Fibroblast of the aortic adventitia (primary cell): ENCODE measurements at regions not wholly inside any gene's neighbourhood (a gene's known extent, or its start where the extent isn't known, plus 50 kb on each side); places are given as distances from the start of the nearest gene placed in this dataset.

Experiments
- DNase-seq: peaks from one replicate; pipeline ENCODE4 v3.0.0-alpha.2; 2010; ENCODE audit warnings: low read depth
- H3K4me3 ChIP-seq: 2 replicates; pipeline ENCODE4 v1.5.1; 2011; ENCODE audit warnings: low read depth, mild to moderate bottlenecking, control low read depth, low read length, moderate library complexity
- CTCF ChIP-seq: IDR thresholded peaks from 2 replicates; pipeline ENCODE4 v1.5.1; 2011; ENCODE audit warnings: mild to moderate bottlenecking, low read length, control low read depth, inconsistent platforms; ENCODE audit not compliant: insufficient read depth

DNA sequence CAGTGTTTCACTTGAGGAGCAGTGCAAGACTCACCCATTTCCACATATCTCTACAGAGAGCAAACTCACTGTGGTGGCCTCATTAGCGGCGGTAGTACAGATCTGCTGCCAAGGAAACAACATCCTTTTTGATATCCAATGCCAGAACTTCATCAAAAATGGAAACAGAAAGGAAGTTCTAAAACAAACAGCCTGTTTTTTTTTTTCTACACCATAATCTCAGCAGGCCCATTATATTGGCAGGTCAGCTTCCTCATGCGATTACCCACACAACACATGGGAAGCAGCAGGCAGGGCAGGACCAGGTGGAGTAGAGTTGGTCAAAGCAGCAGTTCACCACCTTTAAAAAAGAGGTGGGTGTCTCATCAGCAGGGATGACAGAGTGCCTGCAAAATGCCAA is 678.9 kb upstream of the CELF4 start:
- no peak for TF ChIP-seq CTCF
- DNase-seq: no peak
- H3K4me3 ChIP-seq: no peak overlapping the region

- no peak overlapping the region for H3K4me3 ChIP-seq
- TF ChIP-seq CTCF: no peak
- no peak for DNase-seq
These were observed 677.7 kb upstream of the CELF4 start for GRCh38 chr18:38243291-38243690.

GRCh38 chr18:38241736-38242135 is 676.1 kb upstream of the CELF4 start:
- DNase-seq: no peak
- no peak overlapping the region for H3K4me3 ChIP-seq
- TF ChIP-seq CTCF: no peak

DNA sequence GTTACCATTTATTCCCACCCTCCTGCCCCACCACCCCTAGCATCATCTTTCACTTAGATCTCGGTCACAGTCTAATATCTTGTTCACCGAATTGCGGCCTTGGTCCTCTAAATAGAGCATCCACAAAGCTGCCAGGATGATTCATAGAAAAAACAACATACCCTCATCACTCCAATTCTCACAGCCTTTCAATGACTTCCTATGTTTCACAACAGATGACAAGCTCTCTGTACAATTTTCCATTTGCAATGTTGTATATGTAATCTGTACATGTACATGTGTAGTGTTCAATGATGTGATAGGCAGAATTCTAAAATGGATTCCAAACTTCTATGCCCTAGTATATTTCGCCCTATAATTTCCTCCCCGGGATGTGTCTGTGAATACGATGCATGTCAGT is 675.6 kb upstream of the CELF4 start:
- DNase-seq: no peak
- no peak overlapping the region for H3K4me3 ChIP-seq
- TF ChIP-seq CTCF: no peak

GRCh38 chr18:38239606-38240005 is 674.0 kb upstream of the CELF4 start:
- H3K4me3 ChIP-seq: no peak overlapping the region
- no peak for DNase-seq
- no peak for TF ChIP-seq CTCF

DNA sequence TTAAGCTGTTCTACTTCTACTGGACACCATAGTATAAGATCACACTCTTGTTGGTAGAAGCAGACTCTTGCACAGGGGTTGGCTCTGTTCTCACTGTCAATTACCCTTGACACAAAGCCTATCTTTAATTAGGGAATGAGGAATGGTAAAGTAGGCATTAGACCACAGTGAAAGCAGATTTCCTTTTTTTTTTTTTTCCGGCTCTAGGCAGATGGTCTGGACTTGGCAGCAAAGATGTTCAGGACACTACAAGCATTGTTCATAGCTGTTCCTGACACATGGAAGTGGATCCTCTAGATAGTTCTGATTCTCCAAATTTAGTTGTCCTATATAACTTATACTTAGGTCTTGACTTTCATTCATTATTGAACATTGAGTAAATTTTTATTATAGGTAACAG is 672.2 kb upstream of the CELF4 start:
- DNase-seq: no peak
- no peak overlapping the region for H3K4me3 ChIP-seq
- TF ChIP-seq CTCF: no peak

- DNase-seq: no peak
- no peak overlapping the region for H3K4me3 ChIP-seq
- no peak for TF ChIP-seq CTCF
These were observed 656.0 kb upstream of the CELF4 start for GRCh38 chr18:38221476-38222100.
